ENCODE measurements at regions not wholly inside any gene's neighbourhood (a gene's known extent, or its start where the extent isn't known, plus 50 kb on each side); places are given as distances from the start of the nearest gene placed in this dataset.

DNA sequence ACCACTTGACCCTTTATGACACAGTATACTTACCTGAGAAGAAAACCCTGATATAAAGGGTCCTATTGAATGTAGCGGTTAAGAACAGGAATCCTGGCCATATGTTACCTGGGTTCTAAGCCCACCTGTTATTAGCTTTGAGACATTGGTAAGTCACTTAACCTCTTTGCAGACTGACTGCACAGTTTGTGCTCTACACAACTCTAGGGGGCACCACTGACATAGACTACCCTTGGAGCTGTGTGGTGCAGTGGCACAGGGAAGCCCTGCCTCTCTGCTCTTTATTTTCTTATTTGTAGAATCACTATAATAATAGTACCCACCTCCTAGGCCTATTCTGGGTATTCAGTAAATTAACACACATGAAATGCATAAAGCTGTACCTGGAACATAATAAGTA lies 165.6 kb downstream of the C1orf94 start:
- Histone ChIP-seq H3K27ac (ENCODE audit: low read length) (no peak overlapping the region), H3K4me1 (ENCODE audit: control insufficient read depth, insufficient read depth, low read length) (no peaks in the 10 kb centered on the region), H3K27me3 (ENCODE audit: control insufficient read depth, insufficient read depth, low read length) (no peaks in the 10 kb centered on the region; the same call in none of the 2 replicates), H3K36me3 (ENCODE audit: control insufficient read depth, insufficient read depth, low read length) (no peaks in the 10 kb centered on the region), H3K9me3 (ENCODE audit: control insufficient read depth, insufficient read depth, low read depth, low read length) (no peaks in the 10 kb centered on the region), H3K4me3 (ENCODE audit: low read depth in 2 of 2, low read length in 2 of 2) (no peak overlapping the region)
- ChIA-PET POLR2A (no interaction called here), CTCF (no interaction called here)
- no peak for ATAC-seq
- TF ChIP-seq, protein P1, sequence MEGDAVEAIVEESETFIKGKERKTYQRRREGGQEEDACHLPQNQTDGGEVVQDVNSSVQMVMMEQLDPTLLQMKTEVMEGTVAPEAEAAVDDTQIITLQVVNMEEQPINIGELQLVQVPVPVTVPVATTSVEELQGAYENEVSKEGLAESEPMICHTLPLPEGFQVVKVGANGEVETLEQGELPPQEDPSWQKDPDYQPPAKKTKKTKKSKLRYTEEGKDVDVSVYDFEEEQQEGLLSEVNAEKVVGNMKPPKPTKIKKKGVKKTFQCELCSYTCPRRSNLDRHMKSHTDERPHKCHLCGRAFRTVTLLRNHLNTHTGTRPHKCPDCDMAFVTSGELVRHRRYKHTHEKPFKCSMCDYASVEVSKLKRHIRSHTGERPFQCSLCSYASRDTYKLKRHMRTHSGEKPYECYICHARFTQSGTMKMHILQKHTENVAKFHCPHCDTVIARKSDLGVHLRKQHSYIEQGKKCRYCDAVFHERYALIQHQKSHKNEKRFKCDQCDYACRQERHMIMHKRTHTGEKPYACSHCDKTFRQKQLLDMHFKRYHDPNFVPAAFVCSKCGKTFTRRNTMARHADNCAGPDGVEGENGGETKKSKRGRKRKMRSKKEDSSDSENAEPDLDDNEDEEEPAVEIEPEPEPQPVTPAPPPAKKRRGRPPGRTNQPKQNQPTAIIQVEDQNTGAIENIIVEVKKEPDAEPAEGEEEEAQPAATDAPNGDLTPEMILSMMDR (IDR thresholded peaks at IDR 0.05): no peak
- TF ChIP-seq, protein P2, sequence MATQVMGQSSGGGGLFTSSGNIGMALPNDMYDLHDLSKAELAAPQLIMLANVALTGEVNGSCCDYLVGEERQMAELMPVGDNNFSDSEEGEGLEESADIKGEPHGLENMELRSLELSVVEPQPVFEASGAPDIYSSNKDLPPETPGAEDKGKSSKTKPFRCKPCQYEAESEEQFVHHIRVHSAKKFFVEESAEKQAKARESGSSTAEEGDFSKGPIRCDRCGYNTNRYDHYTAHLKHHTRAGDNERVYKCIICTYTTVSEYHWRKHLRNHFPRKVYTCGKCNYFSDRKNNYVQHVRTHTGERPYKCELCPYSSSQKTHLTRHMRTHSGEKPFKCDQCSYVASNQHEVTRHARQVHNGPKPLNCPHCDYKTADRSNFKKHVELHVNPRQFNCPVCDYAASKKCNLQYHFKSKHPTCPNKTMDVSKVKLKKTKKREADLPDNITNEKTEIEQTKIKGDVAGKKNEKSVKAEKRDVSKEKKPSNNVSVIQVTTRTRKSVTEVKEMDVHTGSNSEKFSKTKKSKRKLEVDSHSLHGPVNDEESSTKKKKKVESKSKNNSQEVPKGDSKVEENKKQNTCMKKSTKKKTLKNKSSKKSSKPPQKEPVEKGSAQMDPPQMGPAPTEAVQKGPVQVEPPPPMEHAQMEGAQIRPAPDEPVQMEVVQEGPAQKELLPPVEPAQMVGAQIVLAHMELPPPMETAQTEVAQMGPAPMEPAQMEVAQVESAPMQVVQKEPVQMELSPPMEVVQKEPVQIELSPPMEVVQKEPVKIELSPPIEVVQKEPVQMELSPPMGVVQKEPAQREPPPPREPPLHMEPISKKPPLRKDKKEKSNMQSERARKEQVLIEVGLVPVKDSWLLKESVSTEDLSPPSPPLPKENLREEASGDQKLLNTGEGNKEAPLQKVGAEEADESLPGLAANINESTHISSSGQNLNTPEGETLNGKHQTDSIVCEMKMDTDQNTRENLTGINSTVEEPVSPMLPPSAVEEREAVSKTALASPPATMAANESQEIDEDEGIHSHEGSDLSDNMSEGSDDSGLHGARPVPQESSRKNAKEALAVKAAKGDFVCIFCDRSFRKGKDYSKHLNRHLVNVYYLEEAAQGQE (IDR thresholded peaks at IDR 0.05; ENCODE audit: insufficient read depth in 1 of 2, low read depth in 2 of 2, low read length in 1 of 2): no peak
- no peak for TF ChIP-seq TCF7L2 (IDR thresholded peaks at IDR 0.05; ENCODE audit: low read depth, low read length)
- no peak for TF ChIP-seq POLR2AphosphoS5 (IDR thresholded peaks at IDR 0.05; ENCODE audit: low read depth, low read length)
- no peak for TF ChIP-seq SIN3A (IDR thresholded peaks at IDR 0.05; ENCODE audit: borderline replicate concordance, insufficient read depth, low read depth, low read length)
- no peak for DNase-seq (ENCODE audit: low read depth, low spot score)
- intact Hi-C loops (cut with micrococcal nuclease; ENCODE audit: unreplicated experiment): no loop called here
- in situ Hi-C loops (cut with HindIII; ENCODE audit: low pct_unique_long_range_greater_than_20kb, low sequenced_read_pairs): no loop called here
- BruUV-seq (replicated peaks): no TSS peak

DNA sequence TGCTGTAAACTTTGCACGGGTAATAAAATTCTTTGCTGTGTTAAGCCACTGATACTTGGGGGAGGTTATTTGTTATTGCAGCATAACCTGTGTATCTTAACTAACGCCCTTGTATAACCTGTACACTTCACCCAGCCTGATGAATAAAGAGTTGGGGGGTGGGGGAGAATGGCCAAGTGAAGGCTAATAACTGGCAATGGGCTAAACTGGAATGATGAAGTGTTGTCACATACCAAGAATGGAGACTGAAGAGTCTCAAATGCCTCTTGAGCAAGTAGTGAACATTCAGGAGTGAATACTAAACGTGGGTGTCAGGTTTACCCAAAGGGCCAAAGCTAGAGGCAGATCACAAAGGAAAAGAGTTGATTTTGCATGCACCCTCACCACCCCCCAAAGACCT lies 169.4 kb downstream of the C1orf94 start:
- ChIA-PET POLR2A (no interaction called here), CTCF (no interaction called here)
- Histone ChIP-seq H3K36me3 (ENCODE audit: control insufficient read depth, insufficient read depth, low read length) (no peaks in the 10 kb centered on the region), H3K4me1 (ENCODE audit: control insufficient read depth, insufficient read depth, low read length) (no peaks in the 10 kb centered on the region), H3K9me3 (ENCODE audit: control insufficient read depth, insufficient read depth, low read depth, low read length) (no peaks in the 10 kb centered on the region), H3K27ac (ENCODE audit: low read length) (no peak overlapping the region), H3K27me3 (ENCODE audit: control insufficient read depth, insufficient read depth, low read length) (no peaks in the 10 kb centered on the region; the same call in 1 of the 2 replicates), H3K4me3 (ENCODE audit: low read depth in 2 of 2, low read length in 2 of 2) (no peak overlapping the region)
- DNase-seq (ENCODE audit: low read depth, low spot score) (no peak), ATAC-seq (no peak)
- BruUV-seq (replicated peaks): no TSS peak
- in situ Hi-C loops (cut with HindIII; ENCODE audit: low pct_unique_long_range_greater_than_20kb, low sequenced_read_pairs): no loop called here
- intact Hi-C loops (cut with micrococcal nuclease; ENCODE audit: unreplicated experiment): no loop called here
- TF ChIP-seq, protein P2 (IDR thresholded peaks at IDR 0.05; ENCODE audit: insufficient read depth in 1 of 2, low read depth in 2 of 2, low read length in 1 of 2): no peak
- TF ChIP-seq, protein P1 (IDR thresholded peaks at IDR 0.05): no peak

All from Panc1 (cell line).